ENCODE measurements at regions not wholly inside any gene's neighbourhood (a gene's known extent, or its start where the extent isn't known, plus 50 kb on each side); places are given as distances from the start of the nearest gene placed in this dataset.
"Not testable (repeated sequence)": the region's sequence is repeated elsewhere in the genome, so short reads cannot be mapped to it uniquely, and the experiment has no call there.

- DNase-seq: no peak
- Histone ChIP-seq H3K27me3 (no peaks in the 10 kb centered on the region), H3K4me3 (no peak overlapping the region), H3K4me1 (no peaks in the 10 kb centered on the region), H3K27ac (no peak overlapping the region), H3K9me3 (replicated peaks) (no peaks in the 10 kb centered on the region; the same call in 1 of the 2 replicates), H3K36me3 (no peaks in the 10 kb centered on the region)
Measured at GRCh38 chrX:14362721-14363120, 166.6 kb upstream of the GLRA2 start.

GRCh38 chrX:14361435-14361834 lies 167.9 kb upstream of the GLRA2 start:
- DNase-seq: no peak
- no peaks in the 10 kb centered on the region for H3K4me1 ChIP-seq
- H3K9me3 ChIP-seq (replicated peaks): no peaks in the 10 kb centered on the region; the same call in 1 of the 2 replicates
- no peaks in the 10 kb centered on the region for H3K36me3 ChIP-seq
- no peak overlapping the region for H3K4me3 ChIP-seq
- H3K27ac ChIP-seq: no peak overlapping the region
- no peaks in the 10 kb centered on the region for H3K27me3 ChIP-seq

GRCh38 chrX:14359727-14360126 lies 169.6 kb upstream of the GLRA2 start:
- no peak overlapping the region for H3K27ac ChIP-seq
- H3K36me3 ChIP-seq: no peaks in the 10 kb centered on the region
- no peaks in the 10 kb centered on the region for H3K9me3 ChIP-seq (replicated peaks)
- H3K4me1 ChIP-seq: no peaks in the 10 kb centered on the region
- no peak overlapping the region for H3K4me3 ChIP-seq
- no peak for DNase-seq
- H3K27me3 ChIP-seq: no peaks in the 10 kb centered on the region

GRCh38 chrX:14359316-14359715 lies 170.0 kb upstream of the GLRA2 start:
- no peak for DNase-seq
- no peak overlapping the region for H3K4me3 ChIP-seq
- no peaks in the 10 kb centered on the region for H3K4me1 ChIP-seq
- H3K27me3 ChIP-seq: no peaks in the 10 kb centered on the region
- H3K9me3 ChIP-seq (replicated peaks): no peaks in the 10 kb centered on the region
- H3K27ac ChIP-seq: no peak overlapping the region
- no peaks in the 10 kb centered on the region for H3K36me3 ChIP-seq

- H3K4me1 ChIP-seq: no peaks in the 10 kb centered on the region
- H3K9me3 ChIP-seq (replicated peaks): no peaks in the 10 kb centered on the region
- no peaks in the 10 kb centered on the region for H3K27me3 ChIP-seq
- DNase-seq: no peak
- H3K27ac ChIP-seq: no peak overlapping the region
- no peaks in the 10 kb centered on the region for H3K36me3 ChIP-seq
- H3K4me3 ChIP-seq: no peak overlapping the region
Measured at GRCh38 chrX:14357314-14357713, 172.0 kb upstream of the GLRA2 start.

- DNase-seq: no peak
- H3K27ac ChIP-seq: no peak overlapping the region
Measured at GRCh38 chrX:14356401-14356800, 172.9 kb upstream of the GLRA2 start.

GRCh38 chrX:14355556-14355955 lies 173.8 kb upstream of the GLRA2 start:
- H3K4me3 ChIP-seq: no peak overlapping the region
- DNase-seq: no peak
- no peaks in the 10 kb centered on the region for H3K9me3 ChIP-seq (replicated peaks)
- H3K36me3 ChIP-seq: no peaks in the 10 kb centered on the region
- H3K27me3 ChIP-seq: no peaks in the 10 kb centered on the region
- no peaks in the 10 kb centered on the region for H3K4me1 ChIP-seq
- H3K27ac ChIP-seq: no peak overlapping the region

More at GRCh38 chrX:14356401-14356800, 172.9 kb upstream of the GLRA2 start:
- H3K4me1 ChIP-seq: no peaks in the 10 kb centered on the region
- H3K36me3 ChIP-seq: no peaks in the 10 kb centered on the region
- no peaks in the 10 kb centered on the region for H3K27me3 ChIP-seq
- H3K9me3 ChIP-seq (replicated peaks): no peaks in the 10 kb centered on the region
- H3K4me3 ChIP-seq: no peak overlapping the region

- no peaks in the 10 kb centered on the region for H3K4me1 ChIP-seq
- no peaks in the 10 kb centered on the region for H3K36me3 ChIP-seq
- H3K27ac ChIP-seq: no peak overlapping the region
- no peak overlapping the region for H3K4me3 ChIP-seq
- H3K27me3 ChIP-seq: no peaks in the 10 kb centered on the region
- H3K9me3 ChIP-seq (replicated peaks): no peaks in the 10 kb centered on the region
- DNase-seq: no peak
Measured at GRCh38 chrX:14354521-14354920, 174.8 kb upstream of the GLRA2 start.

- Histone ChIP-seq H3K4me1 (no peaks in the 10 kb centered on the region), H3K9me3 (replicated peaks) (no peaks in the 10 kb centered on the region), H3K27me3 (no peaks in the 10 kb centered on the region), H3K4me3 (no peak overlapping the region), H3K36me3 (no peaks in the 10 kb centered on the region), H3K27ac (no peak overlapping the region)
- no peak for DNase-seq
Measured at GRCh38 chrX:14352511-14352910, 176.8 kb upstream of the GLRA2 start.

- H3K4me3 ChIP-seq: no peak overlapping the region
- no peaks in the 10 kb centered on the region for H3K36me3 ChIP-seq
- H3K27me3 ChIP-seq: no peaks in the 10 kb centered on the region
- no peak overlapping the region for H3K27ac ChIP-seq
- H3K9me3 ChIP-seq (replicated peaks): no peaks in the 10 kb centered on the region
- peak in 1 of 2 experiments; percentile 13 for DNase-seq
- no peaks in the 10 kb centered on the region for H3K4me1 ChIP-seq
Measured at GRCh38 chrX:14351611-14352303, 177.6 kb upstream of the GLRA2 start.

GRCh38 chrX:14347523-14347922 lies 181.8 kb upstream of the GLRA2 start:
- Histone ChIP-seq H3K27me3 (no peaks in the 10 kb centered on the region), H3K4me1 (no peaks in the 10 kb centered on the region), H3K36me3 (no peaks in the 10 kb centered on the region), H3K9me3 (replicated peaks) (no peaks in the 10 kb centered on the region), H3K27ac (no peak overlapping the region), H3K4me3 (no peak overlapping the region)
- no peak for DNase-seq

GRCh38 chrX:14344172-14344940 lies 185.0 kb upstream of the GLRA2 start:
- no peaks in the 10 kb centered on the region for H3K27me3 ChIP-seq
- H3K9me3 ChIP-seq (replicated peaks): no peaks in the 10 kb centered on the region
- no peak overlapping the region for H3K4me3 ChIP-seq
- H3K27ac ChIP-seq: no peak overlapping the region
- no peaks in the 10 kb centered on the region for H3K36me3 ChIP-seq
- H3K4me1 ChIP-seq: no peaks in the 10 kb centered on the region
- DNase-seq: peak in 1 of 2 experiments; percentile 3

GRCh38 chrX:14309431-14309830 lies 219.9 kb upstream of the GLRA2 start:
- no peak overlapping the region for H3K27ac ChIP-seq
- H3K4me1 ChIP-seq: no peaks in the 10 kb centered on the region
- DNase-seq: no peak
- H3K9me3 ChIP-seq (replicated peaks): no peaks in the 10 kb centered on the region
- no peak overlapping the region for H3K4me3 ChIP-seq
- H3K27me3 ChIP-seq: no peaks in the 10 kb centered on the region
- H3K36me3 ChIP-seq: no peaks in the 10 kb centered on the region

- not testable (repeated sequence) for H3K4me1 ChIP-seq; H3K9me3 ChIP-seq (replicated peaks); DNase-seq; H3K27me3 ChIP-seq; H3K36me3 ChIP-seq; H3K27ac ChIP-seq; H3K4me3 ChIP-seq
Measured at GRCh38 chrX:14308976-14309375, 220.4 kb upstream of the GLRA2 start.

- Histone ChIP-seq H3K27me3 (no peaks in the 10 kb centered on the region), H3K36me3 (no peaks in the 10 kb centered on the region), H3K4me3 (no peak overlapping the region), H3K4me1 (no peaks in the 10 kb centered on the region), H3K9me3 (replicated peaks) (no peaks in the 10 kb centered on the region), H3K27ac (no peak overlapping the region)
- DNase-seq: no peak
Measured at GRCh38 chrX:14303891-14304290, 225.4 kb upstream of the GLRA2 start.

- H3K27ac ChIP-seq; H3K9me3 ChIP-seq (replicated peaks); H3K36me3 ChIP-seq: not testable (repeated sequence)
Measured at GRCh38 chrX:14302561-14302960, 226.8 kb upstream of the GLRA2 start.

More at GRCh38 chrX:14302561-14302960, 226.8 kb upstream of the GLRA2 start:
- H3K4me3 ChIP-seq, H3K27me3 ChIP-seq, DNase-seq, H3K4me1 ChIP-seq: not testable (repeated sequence)
